Stimulated activated CD4-positive, alpha-beta T cell treated with anti-CD3 and anti-CD28 coated beads, TNF-alpha, amount 100 ng/mL, for 48 hours (primary cell): ENCODE measurements at regions not wholly inside any gene's neighbourhood (a gene's known extent, or its start where the extent isn't known, plus 50 kb on each side); places are given as distances from the start of the nearest gene placed in this dataset.
"Not testable (repeated sequence)": the region's sequence is repeated elsewhere in the genome, so short reads cannot be mapped to it uniquely, and the experiment has no call there.

Source experiments
- DNase-seq, 3 donors: peaks; one replicate each; pipeline ENCODE4 v3.0.0-alpha.2; 2020; ENCODE audit warnings: low read depth in 3 of 3

GRCh38 chr1:213464786-213465460 lies 413.9 kb downstream of the RPS6KC1 start:
- DNase-seq: no peak

GRCh38 chr1:213466541-213466940 lies 415.5 kb downstream of the RPS6KC1 start:
- DNase-seq: no peak

- no peak for DNase-seq
Observed at GRCh38 chr1:213474054-213474453, 423.0 kb downstream of the RPS6KC1 start.

GRCh38 chr1:213481395-213481794 lies 430.4 kb downstream of the RPS6KC1 start:
- no peak for DNase-seq

GRCh38 chr1:213484333-213484732 lies 433.3 kb downstream of the RPS6KC1 start:
- no peak for DNase-seq

- no peak for DNase-seq
Observed at GRCh38 chr1:213484758-213485157, 433.7 kb downstream of the RPS6KC1 start.

- no peak for DNase-seq
Observed at GRCh38 chr1:213486488-213486887, 435.4 kb downstream of the RPS6KC1 start.

- DNase-seq: no peak
Observed at GRCh38 chr1:213491468-213491867, 440.4 kb downstream of the RPS6KC1 start.

- no peak for DNase-seq
Observed at GRCh38 chr1:213492161-213493041, 441.4 kb downstream of the RPS6KC1 start.

- no peak for DNase-seq
Observed at GRCh38 chr1:213499444-213499843, 448.4 kb downstream of the RPS6KC1 start.

- no peak for DNase-seq
Observed at GRCh38 chr1:213507472-213508223, 456.6 kb downstream of the RPS6KC1 start.

GRCh38 chr1:213511173-213511572 lies 460.1 kb downstream of the RPS6KC1 start:
- no peak for DNase-seq

- no peak for DNase-seq
Observed at GRCh38 chr1:213512316-213512715, 461.3 kb downstream of the RPS6KC1 start.

GRCh38 chr1:213513006-213513405 lies 462.0 kb downstream of the RPS6KC1 start:
- DNase-seq: no peak

GRCh38 chr1:213514408-213515179 lies 463.6 kb downstream of the RPS6KC1 start:
- DNase-seq: not testable (repeated sequence)

GRCh38 chr1:213519098-213519497 lies 468.1 kb downstream of the RPS6KC1 start:
- DNase-seq: no peak

- no peak for DNase-seq
Observed at GRCh38 chr1:213521206-213521605, 466.6 kb upstream of the PROX1 start.

GRCh38 chr1:213523781-213524398 lies 463.9 kb upstream of the PROX1 start:
- DNase-seq: no peak

- no peak for DNase-seq
Observed at GRCh38 chr1:213526306-213526705, 461.5 kb upstream of the PROX1 start.

GRCh38 chr1:213530611-213531320 lies 457.0 kb upstream of the PROX1 start:
- DNase-seq: no peak
